Stomach (tissue), 8 donors: ENCODE measurements at regions not wholly inside any gene's neighbourhood (a gene's known extent, or its start where the extent isn't known, plus 50 kb on each side); places are given as distances from the start of the nearest gene placed in this dataset.
A peak's percentile ranks its signal among the peaks of the same experiment; 100 is the strongest.

ENCODE experiments used
- DNase-seq, 2 donors: peaks; one replicate each; pipeline versions ENCODE4 v3.0.0 to v3.0.0-alpha.2; 2013 to 2019
- H3K27ac ChIP-seq, 5 donors: fragments of 200-600 bp in 4 of 5; sonication (generic) in 4 of 5; one replicate each; pipeline ENCODE4 v1.5.1; 2013 to 2019; ENCODE audit warnings: mild to moderate bottlenecking in 1 of 5, moderate library complexity in 1 of 5
- H3K27me3 ChIP-seq, 3 donors: fragments of 200-600 bp; sonication (generic); one replicate each; pipeline ENCODE4 v1.5.1; 2017 to 2019; ENCODE audit warnings: mixed run types in 1 of 3
- H3K36me3 ChIP-seq, 4 donors: fragments of 200-600 bp; sonication (generic); 1 replicate in 3 of 4; 2 replicates in 1 of 4; pipeline ENCODE4 v1.5.1; 2016 to 2019
- H3K4me1 ChIP-seq, 4 donors: fragments of 200-600 bp; sonication (generic); one replicate each; pipeline ENCODE4 v1.5.1; 2016 to 2019
- H3K4me3 ChIP-seq, 4 donors: fragments of 200-600 bp; sonication (generic) in 3 of 4; one replicate each; pipeline ENCODE4 v1.5.1; 2016 to 2019; ENCODE audit warnings: mild to moderate bottlenecking in 1 of 4
- H3K9me3 ChIP-seq, 4 donors: fragments of 200-600 bp; sonication (generic); one replicate each; pipeline ENCODE4 v1.5.1; 2016 to 2019
- CTCF ChIP-seq, 7 experiments: fragments of 450-650 bp in 4 of 7; fragments of 200-600 bp in 3 of 7; sonication (generic) in 3 of 7; IDR thresholded peaks; one replicate each; pipeline ENCODE4 v1.5.1; 2016 to 2019; ENCODE audit warnings: antibody characterized with exemption in 7 of 7, control low read depth in 2 of 7, mild to moderate bottlenecking in 1 of 7
- EP300 ChIP-seq: sonication (generic); formaldehyde crosslinking; IDR thresholded peaks from one replicate; pipeline ENCODE4 v1.6.1; 2017; ENCODE audit warnings: antibody characterized with exemption
- POLR2A ChIP-seq, 4 donors: fragments of 450-650 bp; IDR thresholded peaks; one replicate each; pipeline ENCODE4 v1.6.1; 2016; ENCODE audit warnings: antibody characterized with exemption in 4 of 4, control low read depth in 2 of 4, mild to moderate bottlenecking in 1 of 4, moderate library complexity in 1 of 4
- POLR2AphosphoS5 ChIP-seq, 3 donors: sonication (generic); formaldehyde crosslinking; IDR thresholded peaks; one replicate each; pipeline ENCODE4 v1.6.1; 2016; ENCODE audit warnings: antibody characterized with exemption in 3 of 3
- WGBS, 5 donors: extraction: QIAGEN DNeasy Blood & Tissue Kit in 3 of 5; methylation state at CpG; one replicate each; pipeline versions ENCODE4 v1.1.5 to v1.1.7; 2013 to 2018; 5-methylcytosine and 5-hydroxymethylcytosine counted together
- intact Hi-C: fragments of 100-400 bp; cut with DNase I; formaldehyde crosslinking; loops from one replicate; pipeline ENCODE4 v1.15.1; 2023; ENCODE audit warnings: low total_unique reads
- donor health status: healthy with polysubstance abuse.
- donor health status: Bipolar disorder and iron deficiency.
- donor health status: healthy.

- DNase-seq: no peak
- H3K27ac ChIP-seq: peak overlapping the region in 1 of 5 donors; percentile 24
- no peaks in the 10 kb centered on the region for H3K9me3 ChIP-seq
- peaks cover 0 to 6% (median 4%) of the 10 kb centered on the region in 3 donors for H3K27me3 ChIP-seq
- H3K36me3 ChIP-seq: no peaks in the 10 kb centered on the region
- H3K4me3 ChIP-seq: no peak overlapping the region
- intact Hi-C loops: no loop called here
- TF ChIP-seq POLR2AphosphoS5 (IDR thresholded peaks at IDR 0.05) (peak in 1 of 3 donors; percentile 10), CTCF (IDR thresholded peaks at IDR 0.05) (no peak)
- 62 to 76% (median 72%) methylated on average over 1 of the region's 1 CpG for WGBS, 5 donors
- H3K4me1 ChIP-seq: peaks cover 0 to 5% (median 0%) of the 10 kb centered on the region in 4 donors
Observed at GRCh38 chr4:174122705-174123104, 160.8 kb downstream of the FBXO8 start.

- WGBS, 5 donors: 18 to 20% (median 20%) methylated on average over 21 of the region's 21 CpGs
- Histone ChIP-seq H3K27me3 (peaks cover 0 to 10% (median 4%) of the 10 kb centered on the region in 3 donors), H3K4me1 (peaks cover 0 to 5% (median 0%) of the 10 kb centered on the region in 4 donors), H3K9me3 (no peaks in the 10 kb centered on the region), H3K27ac (peak overlapping the region in 3 of 5 donors; percentile 3 to 69 (median 16)), H3K36me3 (no peaks in the 10 kb centered on the region), H3K4me3 (peak overlapping the region in 3 of 4 donors; percentile 26 to 31 (median 27))
- intact Hi-C loops: no loop called here
- peak in 1 of 2 donors; percentile 88 for DNase-seq
- TF ChIP-seq POLR2A (IDR thresholded peaks at IDR 0.05) (no peak), CTCF (IDR thresholded peaks at IDR 0.05) (peak in 4 of 7 experiments; percentile 39 to 72 (median 58))
Observed at GRCh38 chr4:174120446-174121295, 162.8 kb downstream of the FBXO8 start.

- TF ChIP-seq EP300 (no peak), CTCF (IDR thresholded peaks at IDR 0.05) (no peak), POLR2A (IDR thresholded peaks at IDR 0.05) (no peak), POLR2AphosphoS5 (IDR thresholded peaks at IDR 0.05) (no peak)
- H3K9me3 ChIP-seq: no peaks in the 10 kb centered on the region
- H3K27me3 ChIP-seq: peaks cover 0 to 10% (median 4%) of the 10 kb centered on the region in 3 donors
- peak in 1 of 2 donors; percentile 25 for DNase-seq
- H3K4me1 ChIP-seq: peaks cover 0 to 5% (median 0%) of the 10 kb centered on the region in 4 donors
- 24 to 37% (median 28%) methylated on average over 3 of the region's 3 CpGs for WGBS, 5 donors
- peak overlapping the region in 3 of 4 donors; percentile 26 to 31 (median 27) for H3K4me3 ChIP-seq
- H3K36me3 ChIP-seq: no peaks in the 10 kb centered on the region
- intact Hi-C loops: loop anchor here (10.0 kb wide), 1 partner anchor 615 kb away; no protein-coding TSS in a partner anchor
- H3K27ac ChIP-seq: peak overlapping the region in 3 of 5 donors; percentile 3 to 69 (median 16)
Observed at GRCh38 chr4:174119830-174120229, 163.6 kb downstream of the FBXO8 start.

- 92 to 95% (median 94%) methylated on average over 4 of the region's 4 CpGs for WGBS, 5 donors
- H3K27me3 ChIP-seq: peaks cover 0 to 10% (median 4%) of the 10 kb centered on the region in 3 donors
- peak in 1 of 2 donors; percentile 32 for DNase-seq
- H3K36me3 ChIP-seq: no peaks in the 10 kb centered on the region
- TF ChIP-seq EP300 (no peak), POLR2AphosphoS5 (IDR thresholded peaks at IDR 0.05) (peak in 1 of 3 donors; percentile 19), CTCF (IDR thresholded peaks at IDR 0.05) (no peak)
- peak overlapping the region in 1 of 5 donors; percentile 69 for H3K27ac ChIP-seq
- peak overlapping the region in 1 of 4 donors; percentile 27 for H3K4me3 ChIP-seq
- H3K4me1 ChIP-seq: peaks cover 0 to 5% (median 0%) of the 10 kb centered on the region in 4 donors
- intact Hi-C loops: loop anchor here (10.0 kb wide), 1 partner anchor 614 kb away; no protein-coding TSS in a partner anchor
- H3K9me3 ChIP-seq: no peaks in the 10 kb centered on the region
Observed at GRCh38 chr4:174119051-174119450, 164.4 kb downstream of the FBXO8 start.
